ENCODE measurements at regions not wholly inside any gene's neighbourhood (a gene's known extent, or its start where the extent isn't known, plus 50 kb on each side); places are given as distances from the start of the nearest gene placed in this dataset.

- DNase-seq, result no peak
Measured at GRCh38 chr13:90526711-90527110, 820.8 kb upstream of the MIR17HG start.

GRCh38 chr13:90531744-90532143 is 815.7 kb upstream of the MIR17HG start:
- no peak for DNase-seq

- no peak for DNase-seq
Measured at GRCh38 chr13:90532861-90533492, 814.5 kb upstream of the MIR17HG start.

- no peak for DNase-seq
Measured at GRCh38 chr13:90533866-90534265, 813.6 kb upstream of the MIR17HG start.

GRCh38 chr13:90534617-90535370 is 812.7 kb upstream of the MIR17HG start:
- DNase-seq, result no peak

- DNase-seq, result no peak
Measured at GRCh38 chr13:90535421-90535820, 812.1 kb upstream of the MIR17HG start.

- no peak for DNase-seq
Measured at GRCh38 chr13:90538063-90538462, 809.4 kb upstream of the MIR17HG start.

- DNase-seq, result no peak
Measured at GRCh38 chr13:90541346-90541745, 806.1 kb upstream of the MIR17HG start.

- no peak for DNase-seq
Measured at GRCh38 chr13:90542959-90543505, 804.5 kb upstream of the MIR17HG start.

GRCh38 chr13:90545070-90545840 is 802.2 kb upstream of the MIR17HG start:
- DNase-seq, result no peak

- DNase-seq, result no peak
Measured at GRCh38 chr13:90547272-90547790, 800.2 kb upstream of the MIR17HG start.

GRCh38 chr13:90551253-90551652 is 796.2 kb upstream of the MIR17HG start:
- no peak for DNase-seq

GRCh38 chr13:90552702-90553101 is 794.8 kb upstream of the MIR17HG start:
- DNase-seq, result no peak

GRCh38 chr13:90553159-90553558 is 794.3 kb upstream of the MIR17HG start:
- no peak for DNase-seq

- DNase-seq, result no peak
Measured at GRCh38 chr13:90557626-90558025, 789.9 kb upstream of the MIR17HG start.

- no peak for DNase-seq
Measured at GRCh38 chr13:90562443-90562842, 785.0 kb upstream of the MIR17HG start.

GRCh38 chr13:90564096-90564495 is 783.4 kb upstream of the MIR17HG start:
- DNase-seq, result no peak

- no peak for DNase-seq
Measured at GRCh38 chr13:90564566-90564965, 782.9 kb upstream of the MIR17HG start.

- no peak for DNase-seq
Measured at GRCh38 chr13:90565985-90566713, 781.3 kb upstream of the MIR17HG start.

GRCh38 chr13:90568165-90568564 is 779.3 kb upstream of the MIR17HG start:
- no peak for DNase-seq

- no peak for DNase-seq
Measured at GRCh38 chr13:90576067-90576466, 771.4 kb upstream of the MIR17HG start.

GRCh38 chr13:90577726-90578125 is 769.8 kb upstream of the MIR17HG start:
- DNase-seq, result no peak

GRCh38 chr13:90585392-90585791 is 762.1 kb upstream of the MIR17HG start:
- no peak for DNase-seq
